Panc1 (cell line): ENCODE measurements at regions not wholly inside any gene's neighbourhood (a gene's known extent, or its start where the extent isn't known, plus 50 kb on each side); places are given as distances from the start of the nearest gene placed in this dataset.

ENCODE experiments used
- ATAC-seq: fragments of 200-7000 bp; cut with Tn5 transposase; 2 replicates; pipeline ENCODE4 v1.9.1; 2020; ENCODE audit warnings: mild to moderate bottlenecking, moderate library complexity
- BruUV-seq: library from RNA; stranded (reverse); fragments of 400-500 nt; replicated peaks from 2 replicates; lab custom pipeline; 2021; lab: Mats Ljungman, UMichigan
- CTCF ChIA-PET: fragments of 300-600 bp; sonication (Branson Sonifier 250); formaldehyde crosslinking; loops from one replicate; lab custom pipeline; 2022; ENCODE audit warnings: antibody characterized with exemption; lab: Charles Lee
- POLR2A ChIA-PET: fragments of 300-600 bp; sonication (Branson Sonifier 250); formaldehyde crosslinking; loops from one replicate; lab custom pipeline; 2022; ENCODE audit warnings: antibody characterized with exemption; lab: Charles Lee
- DNase-seq: peaks from one replicate; pipeline ENCODE4 v3.0.0-alpha.2; 2010; ENCODE audit warnings: low read depth, low spot score
- H3K27ac ChIP-seq: 2 replicates; pipeline ENCODE4 v1.5.1; 2011; ENCODE audit warnings: mild to moderate bottlenecking, low read length, inconsistent platforms
- H3K27me3 ChIP-seq: fragments of 200-500 bp; sonication (Bioruptor generic); 2 replicates; pipeline ENCODE4 v1.6.0; 2014; ENCODE audit warnings: low read length, inconsistent platforms; ENCODE audit not compliant: control insufficient read depth, insufficient read depth
- H3K36me3 ChIP-seq: fragments of 200-500 bp; sonication (Bioruptor generic); 2 replicates; pipeline ENCODE4 v1.5.1; 2014; ENCODE audit warnings: inconsistent platforms, mild to moderate bottlenecking, low read length, moderate library complexity; ENCODE audit not compliant: control insufficient read depth, insufficient read depth
- H3K4me1 ChIP-seq: 2 replicates; pipeline ENCODE4 v1.5.1; 2011; ENCODE audit warnings: inconsistent platforms, mild to moderate bottlenecking, low read length, moderate library complexity; ENCODE audit not compliant: control insufficient read depth, insufficient read depth
- H3K4me3 ChIP-seq, 2 experiments: 2 replicates each; pipeline ENCODE4 v1.5.1; 2011 to 2012; ENCODE audit warnings: low read depth in 2 of 2, low read length in 2 of 2, mild to moderate bottlenecking in 2 of 2, inconsistent platforms in 1 of 2, moderate library complexity in 1 of 2
- H3K9me3 ChIP-seq: fragments of 200-500 bp; sonication (Bioruptor generic); 2 replicates; pipeline ENCODE4 v1.5.1; 2014; ENCODE audit warnings: low read depth, mild to moderate bottlenecking, inconsistent platforms, low read length, moderate library complexity; ENCODE audit not compliant: control insufficient read depth, insufficient read depth
- CTCF ChIP-seq: fragments of 450-650 bp; IDR thresholded peaks from 2 replicates; pipeline ENCODE4 v1.5.1; 2017; ENCODE audit warnings: mild to moderate bottlenecking
- POLR2AphosphoS5 ChIP-seq: IDR thresholded peaks from 2 replicates; pipeline ENCODE4 v1.6.1; 2012; ENCODE audit warnings: mild to moderate bottlenecking, low read depth, low read length, moderate library complexity
- REST ChIP-seq, 2 experiments: IDR thresholded peaks; 2 replicates each; pipeline ENCODE4 v1.6.1; 2011 to 2012; ENCODE audit warnings: low read depth in 2 of 2, control low read depth in 1 of 2, low read length in 1 of 2, mild to moderate bottlenecking in 1 of 2, moderate library complexity in 1 of 2; ENCODE audit not compliant: insufficient read depth in 1 of 2
- SIN3A ChIP-seq: IDR thresholded peaks from 2 replicates; pipeline ENCODE4 v1.6.1; 2012; ENCODE audit warnings: low read depth, mild to moderate bottlenecking, low read length, moderate library complexity, borderline replicate concordance; ENCODE audit not compliant: insufficient read depth
- TCF7L2 ChIP-seq: IDR thresholded peaks from 2 replicates; pipeline ENCODE4 v1.6.1; 2011; ENCODE audit warnings: mild to moderate bottlenecking, low read depth, low read length, inconsistent platforms
- in situ Hi-C: cut with HindIII; loops from 2 replicates; pipeline ENCODE4 v1.10.0; 2016; ENCODE audit warnings: low sequenced_read_pairs, low pct_unique_long_range_greater_than_20kb
- intact Hi-C: fragments of 100-400 bp; cut with micrococcal nuclease; formaldehyde crosslinking; loops from one replicate; pipeline ENCODE4 v1.10.0; 2022; ENCODE audit not compliant: unreplicated experiment

- TF ChIP-seq POLR2AphosphoS5 (no peak), REST (IDR thresholded peaks at IDR 0.05; ENCODE audit: insufficient read depth in 1 of 2, low read depth in 2 of 2, low read length in 1 of 2) (no peak), TCF7L2 (no peak), SIN3A (no peak), CTCF (no peak)
- ATAC-seq (no peak), DNase-seq (no peak)
- in situ Hi-C loops (no loop called here), intact Hi-C loops (no loop called here)
- Histone ChIP-seq H3K27me3 (no peaks in the 10 kb centered on the region), H3K9me3 (no peaks in the 10 kb centered on the region), H3K27ac (no peak overlapping the region), H3K4me1 (no peaks in the 10 kb centered on the region), H3K4me3 (no peak overlapping the region), H3K36me3 (no peaks in the 10 kb centered on the region)
- BruUV-seq = no TSS peak
- POLR2A ChIA-PET = no interaction called here
- CTCF ChIA-PET = no interaction called here
Observed at GRCh38 chr13:33891196-33891742, 73.3 kb downstream of the RFC3 start.

- Histone ChIP-seq H3K9me3 (peaks cover 4% of the 10 kb centered on the region; the same call in 1 of the 2 replicates), H3K36me3 (no peaks in the 10 kb centered on the region), H3K27me3 (no peaks in the 10 kb centered on the region), H3K4me1 (no peaks in the 10 kb centered on the region), H3K4me3 (no peak overlapping the region), H3K27ac (no peak overlapping the region)
- DNase-seq (no peak), ATAC-seq (no peak)
- no TSS peak for BruUV-seq
- CTCF ChIA-PET = no interaction called here
- intact Hi-C loops = no loop called here
- TF ChIP-seq CTCF (no peak), REST (IDR thresholded peaks at IDR 0.05; ENCODE audit: insufficient read depth in 1 of 2, low read depth in 2 of 2, low read length in 1 of 2) (no peak), POLR2AphosphoS5 (no peak), SIN3A (no peak), TCF7L2 (no peak)
- POLR2A ChIA-PET = no interaction called here
- in situ Hi-C loops = no loop called here
Observed at GRCh38 chr13:33893559-33893958, 75.6 kb downstream of the RFC3 start.
